ENCODE measurements at regions not wholly inside any gene's neighbourhood (a gene's known extent, or its start where the extent isn't known, plus 50 kb on each side); places are given as distances from the start of the nearest gene placed in this dataset.

- Histone ChIP-seq H3K27ac (no peak overlapping the region), H3K4me3 (no peak overlapping the region), H3K9me3 (ENCODE audit: low read depth) (no peaks in the 10 kb centered on the region), H3K4me1 (ENCODE audit: insufficient read depth) (no peaks in the 10 kb centered on the region), H4K20me1 (ENCODE audit: insufficient read depth) (no peaks in the 10 kb centered on the region), H3K27me3 (replicated peaks; ENCODE audit: insufficient read depth) (peaks cover 8% of the 10 kb centered on the region; the same call in 1 of the 2 replicates), H2AFZ (no peak overlapping the region), H3K9me2 (ENCODE audit: insufficient read depth) (no peaks in the 10 kb centered on the region), H3F3A (ENCODE audit: insufficient read depth) (no peaks in the 10 kb centered on the region), H3K36me3 (ENCODE audit: low read depth) (no peaks in the 10 kb centered on the region), H3K4me2 (ENCODE audit: unreplicated experiment) (no peak overlapping the region), H3K79me2 (ENCODE audit: insufficient read depth) (no peaks in the 10 kb centered on the region), H3K9ac (no peak overlapping the region)
- 57 to 60% methylated on average over 6 of the region's 6 CpGs for WGBS, 2 experiments (ENCODE audit: low coverage in 1 of 2, low lambda C conversion rate in 2 of 2, missing lambda C conversion rate in 2 of 2)
- in situ Hi-C loops (cut with MboI): no loop called here
- TF ChIP-seq EZH2phosphoT487 (IDR thresholded peaks at IDR 0.05; ENCODE audit: insufficient read depth, low read depth) (no peak), EZH2 (IDR thresholded peaks at IDR 0.05; ENCODE audit: insufficient read depth, poor library complexity, severe bottlenecking) (no peak)
- peak; percentile 28 for DNase-seq
These were observed 123.6 kb upstream of the MSX1 start for GRCh38 chr4:4735870-4736269.

GRCh38 chr4:4735136-4735750 lies 124.2 kb upstream of the MSX1 start:
- H3K9me3 ChIP-seq (ENCODE audit: low read depth): no peaks in the 10 kb centered on the region
- H3K4me1 ChIP-seq (ENCODE audit: insufficient read depth): no peaks in the 10 kb centered on the region
- TF ChIP-seq EZH2 (IDR thresholded peaks at IDR 0.05; ENCODE audit: insufficient read depth, poor library complexity, severe bottlenecking) (no peak), EZH2phosphoT487 (IDR thresholded peaks at IDR 0.05; ENCODE audit: insufficient read depth, low read depth) (no peak)
- H3K9me2 ChIP-seq (ENCODE audit: insufficient read depth): no peaks in the 10 kb centered on the region
- H2AFZ ChIP-seq: no peak overlapping the region
- H3K79me2 ChIP-seq (ENCODE audit: insufficient read depth): no peaks in the 10 kb centered on the region
- no peak overlapping the region for H3K27ac ChIP-seq
- no peak for DNase-seq
- in situ Hi-C loops (cut with MboI): no loop called here
- H3K27me3 ChIP-seq (replicated peaks; ENCODE audit: insufficient read depth): peaks cover 8% of the 10 kb centered on the region; the same call in 1 of the 2 replicates
- H3F3A ChIP-seq (ENCODE audit: insufficient read depth): no peaks in the 10 kb centered on the region
- H3K4me3 ChIP-seq: no peak overlapping the region
- no peaks in the 10 kb centered on the region for H3K36me3 ChIP-seq (ENCODE audit: low read depth)
- no peak overlapping the region for H3K9ac ChIP-seq
- 50 to 51% methylated on average over 9 of the region's 9 CpGs for WGBS, 2 experiments (ENCODE audit: low coverage in 1 of 2, low lambda C conversion rate in 2 of 2, missing lambda C conversion rate in 2 of 2)
- H4K20me1 ChIP-seq (ENCODE audit: insufficient read depth): no peaks in the 10 kb centered on the region
- no peak overlapping the region for H3K4me2 ChIP-seq (ENCODE audit: unreplicated experiment)

- no peak for TF ChIP-seq EZH2phosphoT487 (IDR thresholded peaks at IDR 0.05; ENCODE audit: insufficient read depth, low read depth)
- no peak for TF ChIP-seq EZH2 (IDR thresholded peaks at IDR 0.05; ENCODE audit: insufficient read depth, poor library complexity, severe bottlenecking)
- Histone ChIP-seq H3F3A (ENCODE audit: insufficient read depth) (no peaks in the 10 kb centered on the region), H3K79me2 (ENCODE audit: insufficient read depth) (no peaks in the 10 kb centered on the region), H3K4me3 (no peak overlapping the region), H3K4me2 (ENCODE audit: unreplicated experiment) (no peak overlapping the region), H4K20me1 (ENCODE audit: insufficient read depth) (no peaks in the 10 kb centered on the region), H3K9ac (no peak overlapping the region), H2AFZ (no peak overlapping the region), H3K4me1 (ENCODE audit: insufficient read depth) (no peaks in the 10 kb centered on the region), H3K9me3 (ENCODE audit: low read depth) (no peaks in the 10 kb centered on the region), H3K27ac (no peak overlapping the region), H3K9me2 (ENCODE audit: insufficient read depth) (no peaks in the 10 kb centered on the region), H3K36me3 (ENCODE audit: low read depth) (no peaks in the 10 kb centered on the region), H3K27me3 (replicated peaks; ENCODE audit: insufficient read depth) (peaks cover 8% of the 10 kb centered on the region; the same call in 1 of the 2 replicates)
- 58 to 59% methylated on average over 5 of the region's 5 CpGs for WGBS, 2 experiments (ENCODE audit: low coverage in 1 of 2, low lambda C conversion rate in 2 of 2, missing lambda C conversion rate in 2 of 2)
- DNase-seq: no peak
- in situ Hi-C loops (cut with MboI): no loop called here
These were observed 125.0 kb upstream of the MSX1 start for GRCh38 chr4:4734425-4734824.

GRCh38 chr4:4733663-4734062 lies 125.8 kb upstream of the MSX1 start:
- H3K9me3 ChIP-seq (ENCODE audit: low read depth): no peaks in the 10 kb centered on the region
- H3K9me2 ChIP-seq (ENCODE audit: insufficient read depth): no peaks in the 10 kb centered on the region
- DNase-seq: no peak
- no peak overlapping the region for H2AFZ ChIP-seq
- no peaks in the 10 kb centered on the region for H3K4me1 ChIP-seq (ENCODE audit: insufficient read depth)
- no peaks in the 10 kb centered on the region for H4K20me1 ChIP-seq (ENCODE audit: insufficient read depth)
- in situ Hi-C loops (cut with MboI): no loop called here
- WGBS, 2 experiments (ENCODE audit: low coverage in 1 of 2, low lambda C conversion rate in 2 of 2, missing lambda C conversion rate in 2 of 2): 48 to 59% methylated on average over 3 of the region's 3 CpGs
- peaks cover 8% of the 10 kb centered on the region; the same call in 1 of the 2 replicates for H3K27me3 ChIP-seq (replicated peaks; ENCODE audit: insufficient read depth)
- TF ChIP-seq EZH2 (IDR thresholded peaks at IDR 0.05; ENCODE audit: insufficient read depth, poor library complexity, severe bottlenecking) (no peak), EZH2phosphoT487 (IDR thresholded peaks at IDR 0.05; ENCODE audit: insufficient read depth, low read depth) (no peak)
- no peaks in the 10 kb centered on the region for H3K79me2 ChIP-seq (ENCODE audit: insufficient read depth)
- no peaks in the 10 kb centered on the region for H3K36me3 ChIP-seq (ENCODE audit: low read depth)
- no peaks in the 10 kb centered on the region for H3F3A ChIP-seq (ENCODE audit: insufficient read depth)
- H3K27ac ChIP-seq: no peak overlapping the region
- no peak overlapping the region for H3K9ac ChIP-seq
- no peak overlapping the region for H3K4me2 ChIP-seq (ENCODE audit: unreplicated experiment)
- H3K4me3 ChIP-seq: no peak overlapping the region

Data from GM23248 (cell line).